HCT116 (cell line): ENCODE measurements at regions not wholly inside any gene's neighbourhood (a gene's known extent, or its start where the extent isn't known, plus 50 kb on each side); places are given as distances from the start of the nearest gene placed in this dataset.

Source experiments
- ATAC-seq: fragments of 200-7000 bp; cut with Tn5 transposase; 2 replicates; pipeline ENCODE4 v1.9.1; 2020; ENCODE audit warnings: mild to moderate bottlenecking, moderate library complexity
- BruUV-seq: library from RNA; stranded (reverse); fragments of 400-500 nt; replicated peaks from 2 replicates; lab custom pipeline; 2021; lab: Mats Ljungman, UMichigan
- CTCF ChIA-PET: fragments of 300-600 bp; sonication (Branson Sonifier 250); formaldehyde crosslinking; loops from one replicate; lab custom pipeline; 2021; ENCODE audit warnings: antibody characterized with exemption; lab: Charles Lee
- POLR2A ChIA-PET: fragments of 300-600, 350-600 bp; sonication (Branson Sonifier 250); formaldehyde crosslinking; loops from one replicate; lab custom pipeline; 2021; ENCODE audit warnings: antibody characterized with exemption; lab: Charles Lee
- RAD21 ChIA-PET, 2 experiments: fragments of 300-600 bp; sonication (Branson Sonifier 250); formaldehyde crosslinking; loops; one replicate each; lab custom pipeline; 2023; ENCODE audit warnings: low total read pairs in 2 of 2; ENCODE audit not compliant: uncharacterized antibody in 2 of 2, unreplicated experiment in 2 of 2, low non-redundant PET in 1 of 2; lab: Charles Lee
- DNase-seq: peaks from one replicate; pipeline ENCODE4 v3.0.0-alpha.2; 2010; ENCODE audit warnings: low read depth, low spot score
- H2AFZ ChIP-seq: fragments of 200-600 bp; shearing (Covaris generic), sonication (generic); 2 replicates; pipeline ENCODE4 v1.6.1; 2017; ENCODE audit warnings: low read depth, mixed run types, mixed read lengths, antibody characterized with exemption, low read length; ENCODE audit not compliant: poor library complexity, severe bottlenecking
- H3K27ac ChIP-seq: 2 replicates; pipeline ENCODE4 v1.5.1; 2012; ENCODE audit warnings: low read depth, low read length
- H3K27me3 ChIP-seq: fragments of 200-600 bp; sonication (generic); 2 replicates; pipeline ENCODE4 v1.6.1; 2016; ENCODE audit warnings: mixed run types, low read length, mixed read lengths; ENCODE audit not compliant: insufficient read depth
- H3K36me3 ChIP-seq, 2 experiments: fragments of 200-500 bp in 1 of 2; fragments of 200-600 bp in 1 of 2; sonication (Bioruptor generic) in 1 of 2; sonication (generic) in 1 of 2; 2 replicates each; pipeline versions ENCODE4 v1.5.1 to v1.6.1; 2014 to 2016; ENCODE audit warnings: low read length in 2 of 2, inconsistent platforms in 1 of 2, mixed read lengths in 1 of 2, mixed run types in 1 of 2; ENCODE audit not compliant: insufficient read depth in 2 of 2, control insufficient read depth in 1 of 2
- H3K4me1 ChIP-seq, 2 experiments: fragments of 200-600 bp in 1 of 2; sonication (generic) in 1 of 2; 2 replicates each; pipeline versions ENCODE4 v1.5.1 to v1.6.1; 2012 to 2017; ENCODE audit warnings: low read length in 2 of 2, inconsistent platforms in 1 of 2, mild to moderate bottlenecking in 1 of 2, mixed read lengths in 1 of 2, mixed run types in 1 of 2, moderate library complexity in 1 of 2; ENCODE audit not compliant: insufficient read depth in 2 of 2, control insufficient read depth in 1 of 2
- H3K4me2 ChIP-seq: fragments of 200-600 bp; sonication (generic); 2 replicates; pipeline ENCODE4 v1.6.1; 2017; ENCODE audit warnings: mixed run types, low read length, mixed read lengths
- H3K4me3 ChIP-seq, 2 experiments: fragments of 200-600 bp in 1 of 2; sonication (generic) in 1 of 2; replicated peaks in 1 of 2; 2 replicates each; pipeline ENCODE4 v1.5.1; 2011 to 2016; ENCODE audit warnings: low read length in 2 of 2, control low read depth in 1 of 2, low read depth in 1 of 2, mild to moderate bottlenecking in 1 of 2, mixed read lengths in 1 of 2, mixed run types in 1 of 2
- H3K79me2 ChIP-seq: fragments of 200-600 bp; sonication (generic); 2 replicates; pipeline ENCODE4 v1.6.1; 2017; ENCODE audit warnings: mild to moderate bottlenecking, mixed run types, low read length, moderate library complexity, mixed read lengths; ENCODE audit not compliant: insufficient read depth
- H3K9ac ChIP-seq: fragments of 200-600 bp; sonication (generic); 2 replicates; pipeline ENCODE4 v1.6.1; 2016; ENCODE audit warnings: low read length, mixed read lengths
- H3K9me2 ChIP-seq: fragments of 200-600 bp; sonication (generic), shearing (Covaris generic); 2 replicates; pipeline ENCODE4 v1.6.1; 2017; ENCODE audit warnings: mixed run types, mild to moderate bottlenecking, moderate library complexity; ENCODE audit not compliant: insufficient read depth
- H3K9me3 ChIP-seq, 2 experiments: fragments of 200-500 bp in 1 of 2; fragments of 200-600 bp in 1 of 2; sonication (Bioruptor generic) in 1 of 2; sonication (generic) in 1 of 2; 2 replicates each; pipeline ENCODE4 v1.6.1; 2014 to 2017; ENCODE audit warnings: low read length in 2 of 2, mixed read lengths in 2 of 2, inconsistent platforms in 1 of 2, low read depth in 1 of 2, mild to moderate bottlenecking in 1 of 2, mixed run types in 1 of 2, moderate library complexity in 1 of 2; ENCODE audit not compliant: control insufficient read depth in 1 of 2, insufficient read depth in 1 of 2
- H4K20me1 ChIP-seq: fragments of 200-600 bp; sonication (generic), shearing (Covaris generic); 2 replicates; pipeline ENCODE4 v1.6.1; 2017; ENCODE audit warnings: mixed run types, mild to moderate bottlenecking, moderate library complexity; ENCODE audit not compliant: insufficient read depth
- ATF3 ChIP-seq: IDR thresholded peaks from 2 replicates; pipeline ENCODE4 v1.6.1; 2012
- CBX3 ChIP-seq: IDR thresholded peaks from 2 replicates; pipeline ENCODE4 v1.6.1; 2012; ENCODE audit warnings: low read depth
- CEBPB ChIP-seq: IDR thresholded peaks from 2 replicates; pipeline ENCODE4 v1.6.1; 2012; ENCODE audit warnings: low read depth
- CTCF ChIP-seq, 3 experiments: fragments of 200-600 bp in 1 of 3; sonication (generic) in 1 of 3; IDR thresholded peaks in 2 of 3; conservative IDR thresholded peaks in 1 of 3; 2 replicates each; pipeline ENCODE4 v1.5.1; 2012 to 2017; ENCODE audit warnings: low read depth in 2 of 3, low read length in 2 of 3, antibody characterized with exemption in 1 of 3, borderline replicate concordance in 1 of 3, control low read depth in 1 of 3, mild to moderate bottlenecking in 1 of 3, mixed read lengths in 1 of 3, mixed run types in 1 of 3, moderate library complexity in 1 of 3; ENCODE audit not compliant: insufficient read depth in 1 of 3
- EGR1 ChIP-seq: IDR thresholded peaks from 2 replicates; pipeline ENCODE4 v1.6.1; 2012; ENCODE audit warnings: low read depth
- EZH2 ChIP-seq: fragments of 200-600 bp; sonication (generic); IDR thresholded peaks from 2 replicates; pipeline ENCODE4 v1.6.1; 2017; ENCODE audit warnings: antibody characterized with exemption, mixed run types
- EZH2phosphoT487 ChIP-seq: fragments of 200-600 bp; IDR thresholded peaks from 2 replicates; pipeline ENCODE4 v1.6.1; 2018; ENCODE audit warnings: antibody characterized with exemption, borderline replicate concordance
- FOSL1 ChIP-seq: IDR thresholded peaks from 2 replicates; pipeline ENCODE4 v1.6.1; 2012; ENCODE audit warnings: low read depth
- JUND ChIP-seq: IDR thresholded peaks from 2 replicates; pipeline ENCODE4 v1.6.1; 2012
- MAX ChIP-seq: IDR thresholded peaks from 2 replicates; pipeline ENCODE4 v1.6.1; 2012
- POLR2A ChIP-seq: IDR thresholded peaks from 2 replicates; pipeline ENCODE4 v1.7.0; 2011; ENCODE audit warnings: borderline replicate concordance; ENCODE audit not compliant: insufficient read depth, insufficient read length; ENCODE audit errors: extremely low read depth
- POLR2AphosphoS5 ChIP-seq: IDR thresholded peaks from 2 replicates; pipeline ENCODE4 v1.6.1; 2011; ENCODE audit warnings: mild to moderate bottlenecking, low read depth, low read length, moderate library complexity
- RAD21 ChIP-seq: IDR thresholded peaks from 2 replicates; pipeline ENCODE4 v1.6.1; 2012; ENCODE audit warnings: low read depth, mild to moderate bottlenecking
- REST ChIP-seq: IDR thresholded peaks from 2 replicates; pipeline ENCODE4 v1.6.1; 2012; ENCODE audit warnings: low read depth
- SIN3A ChIP-seq: IDR thresholded peaks from 2 replicates; pipeline ENCODE4 v1.6.1; 2012; ENCODE audit warnings: low read depth
- SP1 ChIP-seq: IDR thresholded peaks from 2 replicates; pipeline ENCODE4 v1.6.1; 2012; ENCODE audit warnings: low read depth
- TCF7L2 ChIP-seq: IDR thresholded peaks from 2 replicates; pipeline ENCODE4 v1.7.0; 2011; ENCODE audit warnings: borderline replicate concordance, inconsistent platforms; ENCODE audit not compliant: insufficient read depth, insufficient read length; ENCODE audit errors: extremely low read depth
- YY1 ChIP-seq: IDR thresholded peaks from 2 replicates; pipeline ENCODE4 v1.6.1; 2011; ENCODE audit warnings: low read length, low read depth, moderate library complexity, mild to moderate bottlenecking; ENCODE audit not compliant: insufficient replicate concordance; ENCODE audit errors: extremely low read depth
- ZBTB33 ChIP-seq: IDR thresholded peaks from 2 replicates; pipeline ENCODE4 v1.6.1; 2011; ENCODE audit warnings: mild to moderate bottlenecking, low read length, moderate library complexity; ENCODE audit not compliant: insufficient replicate concordance; ENCODE audit errors: extremely low read depth
- ZFX ChIP-seq: fragments of 450-650 bp; IDR thresholded peaks from 2 replicates; pipeline ENCODE4 v1.6.1; 2017
- intact Hi-C: fragments of 100-400 bp; cut with micrococcal nuclease; formaldehyde crosslinking; loops from 2 replicates; pipeline ENCODE4 v1.10.0; 2022

- POLR2A ChIA-PET, result no interaction called here
Measured at GRCh38 chr21:26782747-26783146, 62.5 kb downstream of the ADAMTS1 start.

More at GRCh38 chr21:26782747-26783146, 62.5 kb downstream of the ADAMTS1 start:
- Histone ChIP-seq H3K9me2 (no peaks in the 10 kb centered on the region), H3K4me2 (no peak overlapping the region), H3K9me3 (peaks cover 0 to 18% of the 10 kb centered on the region in 2 experiments; a peak in 3 of 4 replicates), H3K9ac (no peak overlapping the region)
- CTCF ChIA-PET, result no interaction called here
- no peak for TF ChIP-seq RAD21
- TF ChIP-seq JUND, result no peak
- TF ChIP-seq CBX3, result no peak
- no peak for TF ChIP-seq SIN3A
- no peak for TF ChIP-seq POLR2AphosphoS5
- no peak for TF ChIP-seq ZFX
- TF ChIP-seq REST, result no peak
- no peak for TF ChIP-seq TCF7L2
- no peak for TF ChIP-seq YY1
- no peak for TF ChIP-seq EZH2
- no peak for TF ChIP-seq CTCF (IDR thresholded peaks at IDR 0.05 in 2 of 3, conservative IDR thresholded peaks at IDR 0.05 in 1 of 3; ENCODE audit: borderline replicate concordance in 1 of 3, insufficient read depth in 1 of 3, low read depth in 2 of 3, low read length in 2 of 3)
- TF ChIP-seq CEBPB, result no peak
- TF ChIP-seq POLR2A, result no peak
- no peak for TF ChIP-seq FOSL1
- TF ChIP-seq ATF3, result no peak
- no peak for TF ChIP-seq EZH2phosphoT487
- no peak for TF ChIP-seq SP1
- TF ChIP-seq ZBTB33, result no peak
- no peak for TF ChIP-seq EGR1
- TF ChIP-seq MAX, result no peak
- TF ChIP-seq, all 23 proteins: peak for 0
- intact Hi-C loops, result no loop called here
- H2AFZ ChIP-seq, result no peak overlapping the region
- no peaks in the 10 kb centered on the region for H3K27me3 ChIP-seq
- RAD21 ChIA-PET, result no interaction called here
- H3K79me2 ChIP-seq, result no peaks in the 10 kb centered on the region
- no peak for DNase-seq
- H4K20me1 ChIP-seq, result no peaks in the 10 kb centered on the region
- H3K36me3 ChIP-seq, result no peaks in the 10 kb centered on the region
- H3K4me3 ChIP-seq, result no peak overlapping the region
- BruUV-seq, result no TSS peak
- H3K27ac ChIP-seq, result no peak overlapping the region
- ATAC-seq, result no peak
- no peaks in the 10 kb centered on the region for H3K4me1 ChIP-seq
